ENCODE measurements at regions not wholly inside any gene's neighbourhood (a gene's known extent, or its start where the extent isn't known, plus 50 kb on each side); places are given as distances from the start of the nearest gene placed in this dataset.

GRCh38 chr22:46051646-46052045 is 74.7 kb upstream of the WNT7B start:
- no peak overlapping the region for H2BK15ac ChIP-seq (ENCODE audit: low read depth, low read length)
- no peak overlapping the region for H2AK9ac ChIP-seq (replicated peaks; ENCODE audit: low read depth, low read length, poor library complexity)
- H3K9ac ChIP-seq (ENCODE audit: low read depth, low read length), result no peak overlapping the region
- peaks cover 21 to 60% of the 10 kb centered on the region in 2 experiments for H3K79me1 ChIP-seq (ENCODE audit: low read depth in 1 of 2, low read length in 2 of 2)
- 93% methylated on average over 3 of the region's 8 CpGs; no CpG with 5 or more reads in 1 of the 2 experiments for whole genome bisulfite sequencing, 2 experiments (ENCODE audit: extremely low coverage in 2 of 2, insufficient read length in 1 of 2)
- no peak overlapping the region; the same call in 1 of the 2 replicates for H4K91ac ChIP-seq (ENCODE audit: insufficient read depth, low read depth, low read length)
- intact Hi-C loops (cut with micrococcal nuclease), result no loop called here
- H3K4me3 ChIP-seq (ENCODE audit: insufficient read depth, low read depth, low read length), result no peak overlapping the region
- peaks cover 6% of the 10 kb centered on the region; the same call in 1 of the 2 replicates for H3K36me3 ChIP-seq (ENCODE audit: control insufficient read depth, insufficient read depth, low read length)
- H2AFZ ChIP-seq (replicated peaks; ENCODE audit: low read length, poor library complexity), result no peak overlapping the region
- no peaks in the 10 kb centered on the region for H4K20me1 ChIP-seq (ENCODE audit: insufficient read depth, low read length)
- no peak overlapping the region for H3K4me2 ChIP-seq (ENCODE audit: low read depth, low read length)
- no peak overlapping the region for H2BK5ac ChIP-seq (ENCODE audit: low read depth, low read length, poor library complexity, severe bottlenecking)
- no peak overlapping the region; a peak in 1 of 4 replicates for H4K8ac ChIP-seq (ENCODE audit: low read depth in 2 of 2, low read length in 2 of 2)
- H2AK5ac ChIP-seq (ENCODE audit: low read depth, low read length), result no peak overlapping the region
- no peaks in the 10 kb centered on the region for H3K9me3 ChIP-seq (ENCODE audit: control insufficient read depth, insufficient read depth, low read length)
- no peak overlapping the region for H3K27ac ChIP-seq (ENCODE audit: insufficient read depth, low read length)
- H3K4ac ChIP-seq (ENCODE audit: low read depth, low read length), result no peak overlapping the region
- no peak overlapping the region for H4K5ac ChIP-seq (ENCODE audit: low read depth, low read length)
- ChIA-PET POLR2A (ENCODE audit: unreplicated experiment) (no interaction called here), CTCF (no interaction called here)
- BruUV-seq (replicated peaks), result no TSS peak
- peaks cover 7% of the 10 kb centered on the region; the same call in 1 of the 2 replicates for H3K9me1 ChIP-seq (ENCODE audit: insufficient read depth, low read length)
- no peak overlapping the region for H3K14ac ChIP-seq (replicated peaks; ENCODE audit: low read depth, low read length)
- DNase-seq (no peak), ATAC-seq (ENCODE audit: low read depth) (no peak)
- dilution Hi-C loops (cut with HindIII; ENCODE audit: low sequenced_read_pairs, unreplicated experiment), result no loop called here
- H3K18ac ChIP-seq (ENCODE audit: low read depth, low read length), result no peak overlapping the region
- H2BK120ac ChIP-seq (ENCODE audit: low read depth, low read length), result no peak overlapping the region
- peak overlapping the region; percentile 51; the same call in 1 of the 2 replicates for H3K23ac ChIP-seq (ENCODE audit: low read depth, low read length)
- no peaks in the 10 kb centered on the region for H3K27me3 ChIP-seq (ENCODE audit: control insufficient read depth, insufficient read depth, low read length)
- in situ Hi-C loops (cut with MboI; ENCODE audit: low sequenced_read_pairs), result no loop called here
- H3K56ac ChIP-seq (ENCODE audit: extremely low read depth, insufficient read depth, low read length), result no peak overlapping the region
- TF ChIP-seq MXI1 (IDR thresholded peaks at IDR 0.05; ENCODE audit: borderline replicate concordance, low read depth, low read length), result no peak
- no peak for TF ChIP-seq RCOR1 (IDR thresholded peaks at IDR 0.05; ENCODE audit: insufficient replicate concordance, low read length)
- no peak for TF ChIP-seq MAFK (IDR thresholded peaks at IDR 0.05; ENCODE audit: low read depth, low read length)
- TF ChIP-seq, protein P1, sequence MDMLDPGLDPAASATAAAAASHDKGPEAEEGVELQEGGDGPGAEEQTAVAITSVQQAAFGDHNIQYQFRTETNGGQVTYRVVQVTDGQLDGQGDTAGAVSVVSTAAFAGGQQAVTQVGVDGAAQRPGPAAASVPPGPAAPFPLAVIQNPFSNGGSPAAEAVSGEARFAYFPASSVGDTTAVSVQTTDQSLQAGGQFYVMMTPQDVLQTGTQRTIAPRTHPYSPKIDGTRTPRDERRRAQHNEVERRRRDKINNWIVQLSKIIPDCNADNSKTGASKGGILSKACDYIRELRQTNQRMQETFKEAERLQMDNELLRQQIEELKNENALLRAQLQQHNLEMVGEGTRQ (IDR thresholded peaks at IDR 0.05; ENCODE audit: low read depth, low read length), result no peak
- H2BK20ac ChIP-seq (ENCODE audit: low read depth, low read length), result no peak overlapping the region
- peaks cover 19% of the 10 kb centered on the region for H3K4me1 ChIP-seq (ENCODE audit: control insufficient read depth, insufficient read depth, low read length)

All from IMR-90 (cell line).